Esophagus muscularis mucosa (tissue), 3 donors: ENCODE measurements at regions not wholly inside any gene's neighbourhood (a gene's known extent, or its start where the extent isn't known, plus 50 kb on each side); places are given as distances from the start of the nearest gene placed in this dataset.

Source experiments
- POLR2A ChIP-seq: fragments of 450-650 bp; IDR thresholded peaks from one replicate; pipeline ENCODE4 v1.6.1; 2017; ENCODE audit warnings: antibody characterized with exemption, moderate library complexity, mild to moderate bottlenecking, low read depth
- POLR2AphosphoS5 ChIP-seq, 2 donors: sonication (generic); formaldehyde crosslinking; IDR thresholded peaks; one replicate each; pipeline ENCODE4 v1.6.1; 2017; ENCODE audit warnings: antibody characterized with exemption in 2 of 2
- TF ChIP-seq, protein P1 (sequence below), 3 experiments: fragments of 200-600 bp in 2 of 3; fragments of 450-650 bp in 1 of 3; sonication (generic) in 2 of 3; IDR thresholded peaks; one replicate each; pipeline ENCODE4 v1.5.1; 2017 to 2019; ENCODE audit warnings: antibody characterized with exemption in 3 of 3, mild to moderate bottlenecking in 2 of 3, moderate library complexity in 1 of 3

DNA sequence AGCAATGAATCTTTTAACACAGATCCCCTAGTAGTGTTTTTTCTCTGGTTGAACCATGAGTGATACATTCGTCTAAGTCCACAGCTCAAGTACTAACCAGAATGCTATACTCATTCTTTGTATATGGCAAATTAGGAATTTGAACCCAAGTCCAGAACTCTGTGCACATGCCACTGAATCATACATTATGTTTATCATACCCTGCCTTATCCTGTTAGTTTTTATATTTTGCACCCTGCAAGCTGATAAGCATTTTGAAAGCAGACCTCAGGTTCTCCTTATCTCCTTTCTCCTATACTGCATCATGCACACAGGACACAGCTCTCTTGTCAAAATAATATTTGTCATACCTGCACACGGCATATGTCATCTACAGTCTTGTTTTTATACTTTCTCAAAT lies 54.6 kb upstream of the ELL2 start:
- TF ChIP-seq, protein P1, sequence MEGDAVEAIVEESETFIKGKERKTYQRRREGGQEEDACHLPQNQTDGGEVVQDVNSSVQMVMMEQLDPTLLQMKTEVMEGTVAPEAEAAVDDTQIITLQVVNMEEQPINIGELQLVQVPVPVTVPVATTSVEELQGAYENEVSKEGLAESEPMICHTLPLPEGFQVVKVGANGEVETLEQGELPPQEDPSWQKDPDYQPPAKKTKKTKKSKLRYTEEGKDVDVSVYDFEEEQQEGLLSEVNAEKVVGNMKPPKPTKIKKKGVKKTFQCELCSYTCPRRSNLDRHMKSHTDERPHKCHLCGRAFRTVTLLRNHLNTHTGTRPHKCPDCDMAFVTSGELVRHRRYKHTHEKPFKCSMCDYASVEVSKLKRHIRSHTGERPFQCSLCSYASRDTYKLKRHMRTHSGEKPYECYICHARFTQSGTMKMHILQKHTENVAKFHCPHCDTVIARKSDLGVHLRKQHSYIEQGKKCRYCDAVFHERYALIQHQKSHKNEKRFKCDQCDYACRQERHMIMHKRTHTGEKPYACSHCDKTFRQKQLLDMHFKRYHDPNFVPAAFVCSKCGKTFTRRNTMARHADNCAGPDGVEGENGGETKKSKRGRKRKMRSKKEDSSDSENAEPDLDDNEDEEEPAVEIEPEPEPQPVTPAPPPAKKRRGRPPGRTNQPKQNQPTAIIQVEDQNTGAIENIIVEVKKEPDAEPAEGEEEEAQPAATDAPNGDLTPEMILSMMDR (IDR thresholded peaks at IDR 0.05), result no peak
- TF ChIP-seq POLR2A (no peak), POLR2AphosphoS5 (IDR thresholded peaks at IDR 0.05) (no peak)
